Suprapubic skin (tissue), 4 donors: ENCODE measurements at regions not wholly inside any gene's neighbourhood (a gene's known extent, or its start where the extent isn't known, plus 50 kb on each side); places are given as distances from the start of the nearest gene placed in this dataset.

Experiments
- EP300 ChIP-seq: sonication (generic); formaldehyde crosslinking; IDR thresholded peaks from one replicate; pipeline ENCODE4 v1.6.1; 2017; ENCODE audit warnings: antibody characterized with exemption
- POLR2A ChIP-seq, 2 donors: fragments of 450-650 bp; IDR thresholded peaks; one replicate each; pipeline ENCODE4 v1.6.1; 2017; ENCODE audit warnings: antibody characterized with exemption in 2 of 2, mild to moderate bottlenecking in 2 of 2, moderate library complexity in 2 of 2
- POLR2AphosphoS5 ChIP-seq, 3 donors: sonication (generic); formaldehyde crosslinking; IDR thresholded peaks; one replicate each; pipeline ENCODE4 v1.6.1; 2017; ENCODE audit warnings: antibody characterized with exemption in 3 of 3
- TF ChIP-seq, protein P1 (sequence below), 2 donors: fragments of 200-600 bp in 1 of 2; fragments of 450-650 bp in 1 of 2; sonication (generic) in 1 of 2; IDR thresholded peaks; one replicate each; pipeline ENCODE4 v1.5.1; 2016 to 2019; ENCODE audit warnings: antibody characterized with exemption in 2 of 2, mild to moderate bottlenecking in 1 of 2, moderate library complexity in 1 of 2

DNA sequence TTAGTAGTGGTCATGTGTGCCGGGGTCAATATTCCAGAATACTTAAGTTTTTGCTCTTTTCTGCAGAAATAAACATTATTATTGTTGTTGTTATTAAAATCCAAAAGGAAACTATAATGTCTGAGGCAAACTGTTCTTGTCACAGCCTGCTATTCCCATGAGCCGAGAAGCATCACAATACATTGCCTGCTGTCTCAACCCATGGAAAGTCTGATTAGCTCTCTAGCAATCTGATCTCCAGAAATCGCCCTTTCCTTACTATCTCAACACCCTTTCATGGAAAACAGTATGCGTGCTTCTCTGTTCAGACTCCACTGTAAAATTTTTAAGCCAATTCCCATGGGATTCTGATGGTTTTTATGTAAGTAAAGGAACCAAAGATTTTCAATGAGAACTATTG is 811.0 kb downstream of the TUSC7 start:
- TF ChIP-seq, protein P1, sequence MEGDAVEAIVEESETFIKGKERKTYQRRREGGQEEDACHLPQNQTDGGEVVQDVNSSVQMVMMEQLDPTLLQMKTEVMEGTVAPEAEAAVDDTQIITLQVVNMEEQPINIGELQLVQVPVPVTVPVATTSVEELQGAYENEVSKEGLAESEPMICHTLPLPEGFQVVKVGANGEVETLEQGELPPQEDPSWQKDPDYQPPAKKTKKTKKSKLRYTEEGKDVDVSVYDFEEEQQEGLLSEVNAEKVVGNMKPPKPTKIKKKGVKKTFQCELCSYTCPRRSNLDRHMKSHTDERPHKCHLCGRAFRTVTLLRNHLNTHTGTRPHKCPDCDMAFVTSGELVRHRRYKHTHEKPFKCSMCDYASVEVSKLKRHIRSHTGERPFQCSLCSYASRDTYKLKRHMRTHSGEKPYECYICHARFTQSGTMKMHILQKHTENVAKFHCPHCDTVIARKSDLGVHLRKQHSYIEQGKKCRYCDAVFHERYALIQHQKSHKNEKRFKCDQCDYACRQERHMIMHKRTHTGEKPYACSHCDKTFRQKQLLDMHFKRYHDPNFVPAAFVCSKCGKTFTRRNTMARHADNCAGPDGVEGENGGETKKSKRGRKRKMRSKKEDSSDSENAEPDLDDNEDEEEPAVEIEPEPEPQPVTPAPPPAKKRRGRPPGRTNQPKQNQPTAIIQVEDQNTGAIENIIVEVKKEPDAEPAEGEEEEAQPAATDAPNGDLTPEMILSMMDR (IDR thresholded peaks at IDR 0.05): no peak
- TF ChIP-seq EP300 (no peak), POLR2AphosphoS5 (IDR thresholded peaks at IDR 0.05) (no peak), POLR2A (IDR thresholded peaks at IDR 0.05) (no peak)
